ENCODE measurements at regions not wholly inside any gene's neighbourhood (a gene's known extent, or its start where the extent isn't known, plus 50 kb on each side); places are given as distances from the start of the nearest gene placed in this dataset.
"Not testable (repeated sequence)": the region's sequence is repeated elsewhere in the genome, so short reads cannot be mapped to it uniquely, and the experiment has no call there.

DNA sequence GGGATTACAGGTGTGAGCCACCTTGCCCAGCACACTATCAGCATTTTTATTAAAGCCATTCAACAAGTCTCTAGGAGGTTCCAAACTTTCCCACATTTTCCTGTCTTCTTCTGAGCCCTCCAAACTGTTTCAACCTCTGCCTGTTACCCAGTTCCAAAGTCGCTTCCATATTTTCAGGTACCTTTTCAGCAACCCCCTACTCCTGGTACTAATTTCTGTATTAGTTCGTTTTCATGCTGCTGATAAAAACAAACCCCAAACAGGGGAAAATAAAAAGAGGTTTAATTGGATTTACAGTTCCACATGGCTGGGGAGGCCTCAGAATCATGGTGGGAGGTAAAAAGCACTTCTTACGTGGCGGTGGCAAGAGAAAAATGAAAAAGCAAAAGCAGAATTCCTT lies 81.2 kb upstream of the GRIP1 start:
- not testable (repeated sequence) for H3K27ac ChIP-seq (ENCODE audit: low read depth, low read length); H3K79me2 ChIP-seq (ENCODE audit: control insufficient read depth, insufficient read depth, low read length, poor library complexity); H3K18ac ChIP-seq (ENCODE audit: low read length); H2AK5ac ChIP-seq (ENCODE audit: low read length); H2BK12ac ChIP-seq (ENCODE audit: low read length); H3K4me2 ChIP-seq (ENCODE audit: low read length); H4K8ac ChIP-seq (ENCODE audit: low read depth, low read length); H3K36me3 ChIP-seq (ENCODE audit: control insufficient read depth in 1 of 2, insufficient read depth in 2 of 2, low read length in 2 of 2); H4K91ac ChIP-seq (ENCODE audit: low read depth, low read length); H3K79me1 ChIP-seq (ENCODE audit: low read length); H3K4ac ChIP-seq (ENCODE audit: low read depth, low read length); H3K4me3 ChIP-seq (ENCODE audit: low read depth, low read length); H3K9ac ChIP-seq (ENCODE audit: low read length); DNase-seq; H3K4me1 ChIP-seq (ENCODE audit: control insufficient read depth in 1 of 2, insufficient read depth in 2 of 2, low read length in 2 of 2); H4K12ac ChIP-seq (ENCODE audit: low read depth, low read length); H2BK5ac ChIP-seq (ENCODE audit: low read depth, low read length, poor library complexity); H3K9me3 ChIP-seq (ENCODE audit: insufficient read depth, low read depth, low read length); H3K14ac ChIP-seq (ENCODE audit: low read length); H3K27me3 ChIP-seq (ENCODE audit: insufficient read depth, low read length); H2BK120ac ChIP-seq (ENCODE audit: insufficient read depth, low read length, poor library complexity); H3K23ac ChIP-seq (ENCODE audit: low read length); H2AFZ ChIP-seq (ENCODE audit: insufficient read depth, low read length, poor library complexity)
- WGBS (ENCODE audit: extremely low coverage, insufficient coverage, insufficient read length) = no CpG with 5 or more reads among the region's 4 CpGs

DNA sequence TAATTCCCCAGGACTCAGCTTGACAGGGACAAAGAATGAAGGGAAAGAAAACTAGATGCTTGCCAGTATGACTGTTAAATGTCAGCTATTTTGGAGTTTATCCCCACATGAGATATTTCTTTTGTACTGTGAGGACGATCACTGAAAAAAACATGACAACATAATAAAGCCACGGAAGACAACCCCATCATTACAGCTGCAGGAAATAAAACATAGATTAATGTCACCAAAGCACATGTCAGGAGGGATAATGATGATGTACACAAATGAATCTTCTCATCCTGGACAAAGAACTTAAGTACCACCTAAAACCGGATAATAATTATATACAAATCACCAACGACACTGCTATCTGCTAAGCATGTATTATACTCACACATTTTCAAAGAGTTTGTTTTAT lies 84.6 kb upstream of the GRIP1 start:
- Histone ChIP-seq H3K79me1 (ENCODE audit: low read length) (no peaks in the 10 kb centered on the region), H3K23ac (ENCODE audit: low read length) (no peak overlapping the region), H2BK5ac (ENCODE audit: low read depth, low read length, poor library complexity) (no peak overlapping the region), H3K4me1 (ENCODE audit: control insufficient read depth in 1 of 2, insufficient read depth in 2 of 2, low read length in 2 of 2) (no peaks in the 10 kb centered on the region), H2AFZ (ENCODE audit: insufficient read depth, low read length, poor library complexity) (no peak overlapping the region), H2AK5ac (ENCODE audit: low read length) (no peak overlapping the region), H4K12ac (ENCODE audit: low read depth, low read length) (no peak overlapping the region), H3K27me3 (ENCODE audit: insufficient read depth, low read length) (no peaks in the 10 kb centered on the region), H4K91ac (ENCODE audit: low read depth, low read length) (no peak overlapping the region), H3K18ac (ENCODE audit: low read length) (no peak overlapping the region), H3K79me2 (ENCODE audit: control insufficient read depth, insufficient read depth, low read length, poor library complexity) (no peaks in the 10 kb centered on the region), H3K27ac (ENCODE audit: low read depth, low read length) (no peak overlapping the region), H3K9ac (ENCODE audit: low read length) (no peak overlapping the region), H3K4me3 (ENCODE audit: low read depth, low read length) (no peak overlapping the region), H3K14ac (ENCODE audit: low read length) (no peak overlapping the region), H2BK12ac (ENCODE audit: low read length) (no peak overlapping the region), H4K8ac (ENCODE audit: low read depth, low read length) (no peak overlapping the region), H2BK120ac (ENCODE audit: insufficient read depth, low read length, poor library complexity) (no peak overlapping the region), H3K4ac (ENCODE audit: low read depth, low read length) (no peak overlapping the region), H3K4me2 (ENCODE audit: low read length) (no peak overlapping the region), H3K36me3 (ENCODE audit: control insufficient read depth in 1 of 2, insufficient read depth in 2 of 2, low read length in 2 of 2) (no peaks in the 10 kb centered on the region), H3K9me3 (ENCODE audit: insufficient read depth, low read depth, low read length) (no peaks in the 10 kb centered on the region)
- DNase-seq = no peak
- WGBS (ENCODE audit: extremely low coverage, insufficient coverage, insufficient read length) = no CpG with 5 or more reads among the region's 4 CpGs

DNA sequence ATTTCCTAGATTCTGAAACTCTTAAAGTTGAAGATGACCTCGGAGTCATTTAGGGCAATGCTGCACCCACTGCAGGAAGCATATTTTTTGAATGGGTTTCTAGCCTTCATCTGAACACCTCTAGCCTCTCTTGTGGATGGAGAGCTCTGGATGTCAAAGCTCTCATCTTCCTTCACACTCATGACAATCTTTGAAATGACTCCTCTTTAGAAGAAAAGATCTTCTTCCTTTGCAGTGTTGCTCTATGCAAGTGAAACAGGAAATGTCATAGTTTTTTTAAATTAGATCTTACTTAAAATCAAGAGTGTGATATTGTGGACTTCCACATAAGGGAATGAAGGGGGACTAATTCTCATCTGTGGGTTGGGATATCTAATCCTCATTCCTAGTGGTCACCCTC lies 86.3 kb upstream of the GRIP1 start:
- no CpG with 5 or more reads among the region's 1 CpG for WGBS (ENCODE audit: extremely low coverage, insufficient coverage, insufficient read length)
- no peak overlapping the region for H2BK12ac ChIP-seq (ENCODE audit: low read length)

DNA sequence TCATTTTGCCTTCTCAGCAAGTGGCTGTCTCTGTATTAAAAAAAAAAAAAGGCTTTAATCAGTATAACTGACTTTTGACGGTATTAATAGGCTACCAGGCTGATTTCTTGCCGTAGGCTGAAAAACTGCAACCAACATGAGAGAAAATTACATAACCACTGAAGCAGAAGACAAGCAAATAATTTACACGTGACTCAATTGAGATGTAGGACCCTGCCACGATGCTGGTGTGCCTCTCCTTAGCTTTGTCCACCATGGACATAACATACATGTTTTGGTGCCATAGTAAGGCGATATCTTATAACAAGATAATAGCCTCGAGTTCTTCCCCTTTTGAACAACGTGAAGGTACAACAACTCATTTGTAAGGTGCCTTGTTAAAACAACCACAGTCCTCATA lies 88.7 kb upstream of the GRIP1 start:
- Histone ChIP-seq H4K8ac (ENCODE audit: low read depth, low read length) (no peak overlapping the region), H3K14ac (ENCODE audit: low read length) (no peak overlapping the region), H3K79me1 (ENCODE audit: low read length) (no peaks in the 10 kb centered on the region), H2BK5ac (ENCODE audit: low read depth, low read length, poor library complexity) (no peak overlapping the region), H2BK120ac (ENCODE audit: insufficient read depth, low read length, poor library complexity) (no peak overlapping the region), H3K9ac (ENCODE audit: low read length) (no peak overlapping the region), H3K23ac (ENCODE audit: low read length) (no peak overlapping the region), H4K91ac (ENCODE audit: low read depth, low read length) (no peak overlapping the region), H3K27me3 (ENCODE audit: insufficient read depth, low read length) (no peaks in the 10 kb centered on the region), H2BK12ac (ENCODE audit: low read length) (no peak overlapping the region), H2AFZ (ENCODE audit: insufficient read depth, low read length, poor library complexity) (no peak overlapping the region), H3K9me3 (ENCODE audit: insufficient read depth, low read depth, low read length) (no peaks in the 10 kb centered on the region), H3K36me3 (ENCODE audit: control insufficient read depth in 1 of 2, insufficient read depth in 2 of 2, low read length in 2 of 2) (no peaks in the 10 kb centered on the region), H3K4me2 (ENCODE audit: low read length) (no peak overlapping the region), H2AK5ac (ENCODE audit: low read length) (no peak overlapping the region), H3K4me3 (ENCODE audit: low read depth, low read length) (no peak overlapping the region), H3K4ac (ENCODE audit: low read depth, low read length) (no peak overlapping the region), H3K79me2 (ENCODE audit: control insufficient read depth, insufficient read depth, low read length, poor library complexity) (no peaks in the 10 kb centered on the region), H3K27ac (ENCODE audit: low read depth, low read length) (no peak overlapping the region), H4K12ac (ENCODE audit: low read depth, low read length) (no peak overlapping the region), H3K4me1 (ENCODE audit: control insufficient read depth in 1 of 2, insufficient read depth in 2 of 2, low read length in 2 of 2) (no peaks in the 10 kb centered on the region), H3K18ac (ENCODE audit: low read length) (no peak overlapping the region)
- DNase-seq = peak; percentile 44 to 63
- no CpG with 5 or more reads among the region's 7 CpGs for WGBS (ENCODE audit: extremely low coverage, insufficient coverage, insufficient read length)

More for the DNA sequence above, 86.3 kb upstream of the GRIP1 start:
- Histone ChIP-seq H3K9me3 (ENCODE audit: insufficient read depth, low read depth, low read length) (no peaks in the 10 kb centered on the region), H3K4ac (ENCODE audit: low read depth, low read length) (no peak overlapping the region), H2BK120ac (ENCODE audit: insufficient read depth, low read length, poor library complexity) (no peak overlapping the region), H3K4me3 (ENCODE audit: low read depth, low read length) (no peak overlapping the region), H2AFZ (ENCODE audit: insufficient read depth, low read length, poor library complexity) (no peak overlapping the region), H4K12ac (ENCODE audit: low read depth, low read length) (no peak overlapping the region), H4K91ac (ENCODE audit: low read depth, low read length) (no peak overlapping the region), H3K18ac (ENCODE audit: low read length) (no peak overlapping the region), H3K36me3 (ENCODE audit: control insufficient read depth in 1 of 2, insufficient read depth in 2 of 2, low read length in 2 of 2) (no peaks in the 10 kb centered on the region), H2BK5ac (ENCODE audit: low read depth, low read length, poor library complexity) (no peak overlapping the region), H3K23ac (ENCODE audit: low read length) (no peak overlapping the region), H3K27ac (ENCODE audit: low read depth, low read length) (no peak overlapping the region), H3K9ac (ENCODE audit: low read length) (no peak overlapping the region), H3K79me1 (ENCODE audit: low read length) (no peaks in the 10 kb centered on the region), H3K4me1 (ENCODE audit: control insufficient read depth in 1 of 2, insufficient read depth in 2 of 2, low read length in 2 of 2) (no peaks in the 10 kb centered on the region), H3K4me2 (ENCODE audit: low read length) (no peak overlapping the region), H3K14ac (ENCODE audit: low read length) (no peak overlapping the region), H2AK5ac (ENCODE audit: low read length) (no peak overlapping the region), H3K27me3 (ENCODE audit: insufficient read depth, low read length) (no peaks in the 10 kb centered on the region), H4K8ac (ENCODE audit: low read depth, low read length) (no peak overlapping the region), H3K79me2 (ENCODE audit: control insufficient read depth, insufficient read depth, low read length, poor library complexity) (no peaks in the 10 kb centered on the region)
- DNase-seq = no peak
